HCT116 (cell line): ENCODE measurements at regions not wholly inside any gene's neighbourhood (a gene's known extent, or its start where the extent isn't known, plus 50 kb on each side); places are given as distances from the start of the nearest gene placed in this dataset.

ENCODE experiments used
- ATAC-seq: fragments of 200-7000 bp; cut with Tn5 transposase; 2 replicates; pipeline ENCODE4 v1.9.1; 2020; ENCODE audit warnings: mild to moderate bottlenecking, moderate library complexity
- BruUV-seq: library from RNA; stranded (reverse); fragments of 400-500 nt; replicated peaks from 2 replicates; lab custom pipeline; 2021; lab: Mats Ljungman, UMichigan
- CTCF ChIA-PET: fragments of 300-600 bp; sonication (Branson Sonifier 250); formaldehyde crosslinking; loops from one replicate; lab custom pipeline; 2021; ENCODE audit warnings: antibody characterized with exemption; lab: Charles Lee
- POLR2A ChIA-PET: fragments of 300-600, 350-600 bp; sonication (Branson Sonifier 250); formaldehyde crosslinking; loops from one replicate; lab custom pipeline; 2021; ENCODE audit warnings: antibody characterized with exemption; lab: Charles Lee
- RAD21 ChIA-PET, 2 experiments: fragments of 300-600 bp; sonication (Branson Sonifier 250); formaldehyde crosslinking; loops; one replicate each; lab custom pipeline; 2023; ENCODE audit warnings: low total read pairs in 2 of 2; ENCODE audit not compliant: uncharacterized antibody in 2 of 2, unreplicated experiment in 2 of 2, low non-redundant PET in 1 of 2; lab: Charles Lee
- DNase-seq: peaks from one replicate; pipeline ENCODE4 v3.0.0-alpha.2; 2010; ENCODE audit warnings: low read depth, low spot score
- H2AFZ ChIP-seq: fragments of 200-600 bp; shearing (Covaris generic), sonication (generic); 2 replicates; pipeline ENCODE4 v1.6.1; 2017; ENCODE audit warnings: low read depth, mixed run types, mixed read lengths, antibody characterized with exemption, low read length; ENCODE audit not compliant: poor library complexity, severe bottlenecking
- H3K27ac ChIP-seq: 2 replicates; pipeline ENCODE4 v1.5.1; 2012; ENCODE audit warnings: low read depth, low read length
- H3K27me3 ChIP-seq: fragments of 200-600 bp; sonication (generic); 2 replicates; pipeline ENCODE4 v1.6.1; 2016; ENCODE audit warnings: mixed run types, low read length, mixed read lengths; ENCODE audit not compliant: insufficient read depth
- H3K36me3 ChIP-seq, 2 experiments: fragments of 200-500 bp in 1 of 2; fragments of 200-600 bp in 1 of 2; sonication (Bioruptor generic) in 1 of 2; sonication (generic) in 1 of 2; 2 replicates each; pipeline versions ENCODE4 v1.5.1 to v1.6.1; 2014 to 2016; ENCODE audit warnings: low read length in 2 of 2, inconsistent platforms in 1 of 2, mixed read lengths in 1 of 2, mixed run types in 1 of 2; ENCODE audit not compliant: insufficient read depth in 2 of 2, control insufficient read depth in 1 of 2
- H3K4me1 ChIP-seq, 2 experiments: fragments of 200-600 bp in 1 of 2; sonication (generic) in 1 of 2; 2 replicates each; pipeline versions ENCODE4 v1.5.1 to v1.6.1; 2012 to 2017; ENCODE audit warnings: low read length in 2 of 2, inconsistent platforms in 1 of 2, mild to moderate bottlenecking in 1 of 2, mixed read lengths in 1 of 2, mixed run types in 1 of 2, moderate library complexity in 1 of 2; ENCODE audit not compliant: insufficient read depth in 2 of 2, control insufficient read depth in 1 of 2
- H3K4me2 ChIP-seq: fragments of 200-600 bp; sonication (generic); 2 replicates; pipeline ENCODE4 v1.6.1; 2017; ENCODE audit warnings: mixed run types, low read length, mixed read lengths
- H3K4me3 ChIP-seq, 2 experiments: fragments of 200-600 bp in 1 of 2; sonication (generic) in 1 of 2; replicated peaks in 1 of 2; 2 replicates each; pipeline ENCODE4 v1.5.1; 2011 to 2016; ENCODE audit warnings: low read length in 2 of 2, control low read depth in 1 of 2, low read depth in 1 of 2, mild to moderate bottlenecking in 1 of 2, mixed read lengths in 1 of 2, mixed run types in 1 of 2
- H3K79me2 ChIP-seq: fragments of 200-600 bp; sonication (generic); 2 replicates; pipeline ENCODE4 v1.6.1; 2017; ENCODE audit warnings: mild to moderate bottlenecking, mixed run types, low read length, moderate library complexity, mixed read lengths; ENCODE audit not compliant: insufficient read depth
- H3K9ac ChIP-seq: fragments of 200-600 bp; sonication (generic); 2 replicates; pipeline ENCODE4 v1.6.1; 2016; ENCODE audit warnings: low read length, mixed read lengths
- H3K9me2 ChIP-seq: fragments of 200-600 bp; sonication (generic), shearing (Covaris generic); 2 replicates; pipeline ENCODE4 v1.6.1; 2017; ENCODE audit warnings: mixed run types, mild to moderate bottlenecking, moderate library complexity; ENCODE audit not compliant: insufficient read depth
- H3K9me3 ChIP-seq, 2 experiments: fragments of 200-500 bp in 1 of 2; fragments of 200-600 bp in 1 of 2; sonication (Bioruptor generic) in 1 of 2; sonication (generic) in 1 of 2; 2 replicates each; pipeline ENCODE4 v1.6.1; 2014 to 2017; ENCODE audit warnings: low read length in 2 of 2, mixed read lengths in 2 of 2, inconsistent platforms in 1 of 2, low read depth in 1 of 2, mild to moderate bottlenecking in 1 of 2, mixed run types in 1 of 2, moderate library complexity in 1 of 2; ENCODE audit not compliant: control insufficient read depth in 1 of 2, insufficient read depth in 1 of 2
- H4K20me1 ChIP-seq: fragments of 200-600 bp; sonication (generic), shearing (Covaris generic); 2 replicates; pipeline ENCODE4 v1.6.1; 2017; ENCODE audit warnings: mixed run types, mild to moderate bottlenecking, moderate library complexity; ENCODE audit not compliant: insufficient read depth
- ATF3 ChIP-seq: IDR thresholded peaks from 2 replicates; pipeline ENCODE4 v1.6.1; 2012
- CBX3 ChIP-seq: IDR thresholded peaks from 2 replicates; pipeline ENCODE4 v1.6.1; 2012; ENCODE audit warnings: low read depth
- CTCF ChIP-seq, 3 experiments: fragments of 200-600 bp in 1 of 3; sonication (generic) in 1 of 3; IDR thresholded peaks in 2 of 3; conservative IDR thresholded peaks in 1 of 3; 2 replicates each; pipeline ENCODE4 v1.5.1; 2012 to 2017; ENCODE audit warnings: low read depth in 2 of 3, low read length in 2 of 3, antibody characterized with exemption in 1 of 3, borderline replicate concordance in 1 of 3, control low read depth in 1 of 3, mild to moderate bottlenecking in 1 of 3, mixed read lengths in 1 of 3, mixed run types in 1 of 3, moderate library complexity in 1 of 3; ENCODE audit not compliant: insufficient read depth in 1 of 3
- ELF1 ChIP-seq: IDR thresholded peaks from 2 replicates; pipeline ENCODE4 v1.6.1; 2012; ENCODE audit warnings: low read depth, borderline replicate concordance
- EZH2 ChIP-seq: fragments of 200-600 bp; sonication (generic); IDR thresholded peaks from 2 replicates; pipeline ENCODE4 v1.6.1; 2017; ENCODE audit warnings: antibody characterized with exemption, mixed run types
- EZH2phosphoT487 ChIP-seq: fragments of 200-600 bp; IDR thresholded peaks from 2 replicates; pipeline ENCODE4 v1.6.1; 2018; ENCODE audit warnings: antibody characterized with exemption, borderline replicate concordance
- FOSL1 ChIP-seq: IDR thresholded peaks from 2 replicates; pipeline ENCODE4 v1.6.1; 2012; ENCODE audit warnings: low read depth
- MAX ChIP-seq: IDR thresholded peaks from 2 replicates; pipeline ENCODE4 v1.6.1; 2012
- RAD21 ChIP-seq: IDR thresholded peaks from 2 replicates; pipeline ENCODE4 v1.6.1; 2012; ENCODE audit warnings: low read depth, mild to moderate bottlenecking
- SIN3A ChIP-seq: IDR thresholded peaks from 2 replicates; pipeline ENCODE4 v1.6.1; 2012; ENCODE audit warnings: low read depth
- SP1 ChIP-seq: IDR thresholded peaks from 2 replicates; pipeline ENCODE4 v1.6.1; 2012; ENCODE audit warnings: low read depth
- SRF ChIP-seq: IDR thresholded peaks from 2 replicates; pipeline ENCODE4 v1.6.1; 2012; ENCODE audit warnings: low read depth
- ZNF274 ChIP-seq: fragments of 200-500 bp; sonication (Bioruptor generic); IDR thresholded peaks from 2 replicates; pipeline ENCODE4 v1.6.1; 2014; ENCODE audit warnings: mild to moderate bottlenecking, low read depth, low read length, inconsistent platforms
- intact Hi-C: fragments of 100-400 bp; cut with micrococcal nuclease; formaldehyde crosslinking; loops from 2 replicates; pipeline ENCODE4 v1.10.0; 2022

GRCh38 chr20:23206995-23207394, 120.9 kb upstream of the CD93 start (continued):
- TF ChIP-seq EZH2phosphoT487: no peak
- TF ChIP-seq EZH2: no peak

- H3K4me1 ChIP-seq: no peaks in the 10 kb centered on the region
- H3K36me3 ChIP-seq: no peaks in the 10 kb centered on the region
- CTCF ChIA-PET: no interaction called here
- POLR2A ChIA-PET: no interaction called here
- H2AFZ ChIP-seq: no peak overlapping the region
- H3K4me2 ChIP-seq: no peak overlapping the region
- H3K9ac ChIP-seq: no peak overlapping the region
- H3K9me3 ChIP-seq: no peaks in the 10 kb centered on the region
- H3K27ac ChIP-seq: no peak overlapping the region
- peaks cover 23% of the 10 kb centered on the region for H3K27me3 ChIP-seq
- intact Hi-C loops: no loop called here
- no TSS peak for BruUV-seq
- DNase-seq: no peak
- H3K79me2 ChIP-seq: no peaks in the 10 kb centered on the region
- RAD21 ChIA-PET: no interaction called here
- TF ChIP-seq SP1: no peak
- TF ChIP-seq SIN3A: no peak
- no peak for TF ChIP-seq SRF
- no peak for TF ChIP-seq FOSL1
- TF ChIP-seq CBX3: no peak
- no peak for TF ChIP-seq ELF1
- no peak for TF ChIP-seq EZH2phosphoT487
- no peak for TF ChIP-seq ATF3
- TF ChIP-seq RAD21: no peak
- no peak for TF ChIP-seq MAX
- no peak for TF ChIP-seq CTCF (IDR thresholded peaks at IDR 0.05 in 2 of 3, conservative IDR thresholded peaks at IDR 0.05 in 1 of 3; ENCODE audit: borderline replicate concordance in 1 of 3, insufficient read depth in 1 of 3, low read depth in 2 of 3, low read length in 2 of 3)
- TF ChIP-seq ZNF274: no peak
- TF ChIP-seq, all 23 proteins: peak for 0
- Histone ChIP-seq H3K9me2 (no peaks in the 10 kb centered on the region), H3K4me3 (no peak overlapping the region), H4K20me1 (no peaks in the 10 kb centered on the region)
- ATAC-seq: no peak
These were observed 119.9 kb upstream of the CD93 start for GRCh38 chr20:23206061-23206460.
